Brain pericyte (primary cell): ENCODE measurements at regions not wholly inside any gene's neighbourhood (a gene's known extent, or its start where the extent isn't known, plus 50 kb on each side); places are given as distances from the start of the nearest gene placed in this dataset.
"Not testable (repeated sequence)": the region's sequence is repeated elsewhere in the genome, so short reads cannot be mapped to it uniquely, and the experiment has no call there.

Experiments used
- DNase-seq: peaks from one replicate; pipeline ENCODE4 v3.0.0-alpha.2; 2012; ENCODE audit warnings: low read depth, low spot score

DNA sequence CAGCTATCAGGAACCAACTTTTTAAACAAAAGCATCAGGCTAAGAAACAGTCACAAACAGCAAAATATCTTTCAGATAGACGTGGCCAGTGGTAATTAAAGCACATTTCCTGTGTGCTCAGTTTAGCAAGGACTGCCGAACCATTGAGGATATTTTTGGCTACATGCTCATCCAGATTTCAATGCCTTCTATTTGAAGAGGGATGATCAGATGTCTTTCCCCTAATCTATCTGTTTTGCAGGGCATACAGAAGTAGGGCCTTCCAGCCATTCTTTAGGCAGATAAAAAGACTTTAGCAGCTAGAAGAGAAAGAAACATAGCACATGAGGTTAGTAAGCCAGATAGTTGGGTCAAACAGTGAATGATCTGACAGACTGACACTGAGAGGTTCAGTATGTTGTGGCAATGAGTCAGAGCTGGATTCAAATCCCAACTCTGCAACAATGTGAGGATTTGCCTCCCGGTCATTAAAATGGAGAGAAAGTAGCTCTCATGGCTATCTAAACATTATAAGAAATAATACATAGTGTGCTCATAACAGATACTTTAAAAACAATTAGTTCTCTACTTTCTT, 100.0 kb upstream of the PRKG2 start:
- no peak for DNase-seq

DNA sequence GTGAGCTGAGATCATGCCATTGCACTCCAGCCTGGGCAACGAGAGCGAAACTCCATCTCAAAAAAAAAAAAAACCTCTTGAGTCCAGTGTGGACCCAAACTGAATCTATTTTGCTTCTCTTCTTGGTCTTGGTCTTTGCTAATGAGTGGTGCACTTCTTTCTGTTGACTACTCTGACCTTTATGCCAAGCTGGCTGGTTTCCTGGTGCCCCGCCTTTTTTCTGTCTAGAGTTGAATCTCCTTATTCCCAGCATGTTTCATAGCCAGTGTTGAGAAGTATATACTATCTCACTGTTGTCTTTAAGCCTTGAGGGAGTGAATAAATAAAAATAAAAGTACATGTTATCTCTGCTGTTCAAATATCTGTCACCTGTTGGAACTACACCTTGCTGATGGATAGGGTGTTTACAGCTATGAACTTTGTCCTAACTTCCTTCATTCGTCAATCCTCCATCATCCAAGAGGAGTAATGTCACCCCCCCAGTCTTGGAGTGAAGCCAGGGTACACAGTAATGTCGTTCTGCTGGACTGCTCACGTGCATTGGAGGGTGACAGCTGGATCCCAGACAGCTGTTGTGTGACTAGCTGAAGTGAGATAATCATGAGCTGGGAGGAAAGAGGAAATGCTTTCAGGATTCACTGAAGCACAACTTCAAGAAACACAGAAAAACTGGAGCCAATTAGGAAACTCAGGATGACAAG, 99.3 kb upstream of the PRKG2 start:
- DNase-seq, result no peak

DNA sequence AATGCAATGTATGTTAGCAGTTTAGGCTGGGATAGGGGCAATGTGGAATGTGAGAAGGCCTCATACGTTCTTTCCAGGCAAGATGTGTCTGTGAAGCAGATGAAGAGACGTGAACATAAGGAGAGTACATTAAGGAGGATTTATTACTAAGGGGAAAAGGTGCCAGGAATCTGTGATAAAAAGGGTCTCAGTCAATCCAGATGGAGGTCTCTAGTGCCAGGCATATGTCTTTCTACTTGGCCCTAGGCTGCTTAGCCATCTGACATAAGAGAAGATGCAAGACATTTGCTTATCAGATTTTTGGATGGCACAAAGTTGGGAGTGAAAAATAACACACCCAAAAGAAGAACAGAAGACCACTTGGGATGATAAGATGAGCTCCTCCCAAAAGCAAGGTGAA, 93.0 kb upstream of the PRKG2 start:
- no peak for DNase-seq

DNA sequence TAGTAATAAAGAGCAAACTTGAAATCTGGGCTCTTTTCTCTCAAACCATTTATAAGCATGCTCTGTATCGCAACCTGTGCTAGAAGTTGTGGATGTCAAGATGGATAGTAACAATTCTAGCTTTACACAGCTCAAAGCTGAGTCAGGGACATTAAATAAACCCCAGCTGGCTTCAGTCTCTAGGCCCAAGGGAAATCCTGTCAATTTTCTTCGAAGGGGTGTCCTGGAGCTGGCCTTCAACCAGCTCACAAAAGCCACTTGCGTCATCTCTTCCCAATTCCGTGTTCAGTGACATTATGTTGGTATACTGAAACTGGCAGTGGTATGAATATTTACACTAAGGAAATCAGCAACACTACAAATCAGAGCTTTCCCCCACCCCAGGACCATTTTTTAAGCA, 89.8 kb upstream of the PRKG2 start:
- DNase-seq, result no peak

DNA sequence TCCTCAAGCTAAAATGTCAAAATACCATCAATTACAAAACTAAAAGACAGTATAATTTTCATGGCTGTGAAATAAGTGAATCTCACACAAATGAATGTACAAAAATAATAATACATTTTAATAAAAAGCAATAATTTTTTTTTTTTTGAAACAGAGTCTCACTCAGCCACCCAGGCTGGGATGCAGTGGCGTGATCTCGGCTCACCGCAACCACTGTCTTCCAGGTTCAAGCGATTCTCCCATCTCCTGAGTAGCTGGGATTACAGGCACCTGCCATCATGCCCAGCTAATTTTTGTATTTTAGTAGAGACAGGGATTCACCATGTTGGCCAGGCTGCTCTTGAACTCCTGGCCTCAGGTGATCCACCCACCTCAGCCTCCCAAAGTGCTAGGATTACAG, 85.3 kb upstream of the PRKG2 start:
- not testable (repeated sequence) for DNase-seq

DNA sequence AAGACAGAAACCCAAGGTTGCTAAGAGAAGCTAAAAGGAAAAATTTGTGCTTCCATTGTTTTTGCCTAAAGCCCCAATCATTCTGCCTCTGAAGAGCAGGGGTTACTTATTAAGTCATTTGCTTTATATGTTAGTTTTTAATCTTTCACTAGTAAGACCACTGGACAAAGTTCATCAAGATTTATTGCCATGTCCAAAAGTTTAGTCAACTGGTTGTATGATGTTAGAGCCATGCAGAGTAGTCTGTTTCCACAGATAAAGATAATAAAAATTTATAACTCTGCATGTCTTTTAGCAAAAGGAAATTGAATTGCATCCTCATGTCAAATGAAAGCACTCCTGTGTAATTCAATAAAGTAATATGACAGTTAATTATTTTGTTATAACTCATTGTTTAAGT, 75.8 kb upstream of the PRKG2 start:
- DNase-seq, result no peak

DNA sequence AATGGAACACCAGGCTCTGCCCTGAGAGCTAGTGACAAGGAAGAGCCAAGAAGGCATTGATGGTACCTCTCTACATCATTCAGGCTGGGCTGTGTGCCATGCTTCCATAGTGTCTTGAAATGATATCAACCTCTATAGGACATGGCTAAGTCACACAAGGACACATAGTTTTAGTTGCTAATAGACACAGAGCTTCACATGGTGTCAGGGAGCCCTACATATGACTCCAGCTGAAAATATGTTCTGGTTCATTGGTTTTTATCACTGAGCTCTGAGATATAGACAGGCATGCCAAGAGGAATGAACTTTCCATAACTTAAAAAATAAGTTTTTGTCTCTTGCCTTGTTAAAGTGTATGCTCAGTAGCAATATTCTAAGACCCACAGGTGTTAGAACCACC, 72.1 kb upstream of the PRKG2 start:
- DNase-seq, result no peak

DNA sequence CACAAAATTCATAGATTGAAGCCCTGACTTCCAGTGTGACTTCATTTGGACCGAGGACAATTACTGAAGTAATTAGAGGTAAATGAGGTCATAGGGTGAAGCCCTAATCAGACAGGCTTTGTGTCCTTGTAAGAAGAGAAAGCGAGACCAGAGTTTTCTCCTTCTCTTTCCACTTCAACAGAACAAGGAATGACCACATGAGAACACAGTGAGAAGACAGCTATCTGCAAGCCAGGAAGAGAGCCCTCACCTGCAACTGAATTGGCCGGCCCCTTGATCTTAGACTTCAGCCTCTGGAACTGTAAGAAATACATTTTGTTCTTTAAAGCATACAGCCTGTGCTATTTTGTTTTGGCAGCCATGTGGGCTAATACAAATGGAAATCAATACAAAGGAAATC, 67.1 kb upstream of the PRKG2 start:
- DNase-seq, result no peak

DNA sequence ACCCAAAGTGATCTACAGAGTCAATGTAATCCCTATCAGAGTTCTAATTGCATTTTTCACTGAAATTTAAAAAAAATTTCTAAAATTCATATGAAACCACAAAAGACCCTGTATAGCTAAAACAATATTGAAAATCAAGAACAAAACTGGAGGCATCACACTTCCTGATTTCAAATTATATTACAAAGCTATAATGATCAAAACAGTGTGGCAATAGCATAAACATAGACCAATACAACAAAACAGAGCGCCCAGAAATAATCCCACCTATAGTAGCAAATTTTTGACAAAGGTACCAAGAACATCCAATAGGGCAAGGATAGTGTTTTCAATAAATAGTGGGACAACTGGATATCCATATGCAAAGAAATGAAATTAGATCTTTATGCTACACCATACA, 59.4 kb upstream of the PRKG2 start:
- DNase-seq, result no peak

DNA sequence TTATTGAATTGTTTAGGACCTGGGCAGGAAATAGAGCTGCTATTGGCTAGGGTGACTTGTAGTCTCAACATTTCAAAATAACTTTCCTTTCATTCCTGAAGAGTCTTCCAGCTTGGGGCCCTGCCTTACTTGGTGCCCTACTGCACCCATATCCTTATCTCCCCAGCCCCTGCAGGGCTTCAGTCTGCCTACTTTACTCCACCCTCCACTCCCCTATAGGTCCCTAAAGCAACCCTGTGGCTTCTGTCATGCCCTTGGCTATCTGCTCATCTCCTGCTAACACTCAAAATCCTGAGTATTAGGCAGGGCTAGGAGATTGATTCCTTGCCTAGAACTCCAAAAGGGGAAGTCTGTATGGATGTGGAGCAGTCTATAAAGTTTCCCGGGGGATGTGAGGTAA, 57.6 kb upstream of the PRKG2 start:
- no peak for DNase-seq
